Right lobe of liver (tissue), 6 donors: ENCODE measurements at regions not wholly inside any gene's neighbourhood (a gene's known extent, or its start where the extent isn't known, plus 50 kb on each side); places are given as distances from the start of the nearest gene placed in this dataset.

Source experiments
- ATAC-seq, 4 donors: fragments of 200-7000 bp; cut with Tn5 transposase; one replicate each; pipeline ENCODE4 v1.9.1; 2020; ENCODE audit warnings: mild to moderate bottlenecking in 4 of 4, moderate library complexity in 4 of 4
- DNase-seq, 3 donors: peaks; one replicate each; pipeline ENCODE4 v3.0.0-alpha.2; 2020
- H3K27ac ChIP-seq, 3 donors: fragments of 200-600 bp; one replicate each; pipeline ENCODE4 v1.8.0; 2022
- H3K27me3 ChIP-seq, 2 donors: fragments of 200-600 bp; one replicate each; pipeline ENCODE4 v1.8.0; 2022
- H3K36me3 ChIP-seq, 4 donors: fragments of 200-600 bp; sonication (generic) in 1 of 4; one replicate each; pipeline versions ENCODE4 v1.5.1 to v1.8.0; 2017 to 2022; ENCODE audit warnings: control low read depth in 1 of 4
- H3K4me1 ChIP-seq, 4 donors: fragments of 200-600 bp; sonication (generic) in 1 of 4; one replicate each; pipeline versions ENCODE4 v1.5.1 to v1.8.0; 2017 to 2022; ENCODE audit warnings: control low read depth in 1 of 4
- H3K4me3 ChIP-seq, 3 donors: fragments of 200-600 bp; one replicate each; pipeline ENCODE4 v1.8.0; 2022
- H3K9me3 ChIP-seq, 4 donors: fragments of 200-600 bp; sonication (generic) in 1 of 4; one replicate each; pipeline versions ENCODE4 v1.5.1 to v1.8.0; 2017 to 2022; ENCODE audit warnings: control low read depth in 1 of 4
- CTCF ChIP-seq, 4 donors: fragments of 200-600 bp in 3 of 4; fragments of 450-650 bp in 1 of 4; IDR thresholded peaks; one replicate each; pipeline versions ENCODE4 v1.5.1 to v1.8.0; 2016 to 2022; ENCODE audit warnings: antibody characterized with exemption in 4 of 4, mild to moderate bottlenecking in 2 of 4
- POLR2A ChIP-seq: fragments of 450-650 bp; IDR thresholded peaks from one replicate; pipeline ENCODE4 v1.6.1; 2017; ENCODE audit warnings: antibody characterized with exemption, mild to moderate bottlenecking
- WGBS: methylation state at CpG from one replicate; pipeline ENCODE4 v1.1.6; 2018; ENCODE audit warnings: low coverage, low lambda C conversion rate; ENCODE audit not compliant: insufficient coverage; ENCODE audit errors: missing lambda C conversion rate; 5-methylcytosine and 5-hydroxymethylcytosine counted together
- intact Hi-C, 2 donors: fragments of 100-400 bp; cut with DNase I; formaldehyde crosslinking; loops; one replicate each; pipeline versions ENCODE4 v1.11.2 to v1.14.1; 2022
- donor health status: DM: no; HTN: yes; CAD: no.
- donor health status: DM: no; HTN: no; CAD: no.
- donor health status: DM: no; HTN: no; CAD: no.
- donor health status: DM: no; HTN: yes; CAD: no.
- donor health status: DM: no; HTN: yes; CAD: no.

DNA sequence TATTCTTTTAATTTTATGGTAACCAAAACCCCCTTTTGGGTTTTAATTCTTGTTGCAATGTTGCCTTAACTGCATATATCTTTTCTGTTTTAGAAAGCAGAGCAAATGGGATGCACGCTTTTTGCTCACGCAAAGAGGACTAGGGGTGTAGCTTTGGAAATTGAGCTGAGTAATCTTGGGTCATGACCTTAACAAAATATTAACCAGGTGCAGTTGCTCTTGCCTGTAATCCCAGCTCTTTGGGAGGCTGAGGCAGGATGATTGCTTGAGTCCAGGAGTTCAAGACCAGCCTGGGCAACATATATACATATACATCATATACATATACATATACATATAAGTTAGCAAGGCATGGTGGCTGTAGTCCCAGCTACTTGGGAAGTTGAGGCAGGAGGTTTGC is 172.9 kb upstream of the BMPER start:
- Histone ChIP-seq H3K27ac (no peak overlapping the region), H3K36me3 (no peaks in the 10 kb centered on the region), H3K27me3 (no peaks in the 10 kb centered on the region), H3K4me3 (no peak overlapping the region), H3K4me1 (peaks cover 0 to 14% (median 0%) of the 10 kb centered on the region in 4 donors), H3K9me3 (no peaks in the 10 kb centered on the region)
- DNase-seq: no peak
- intact Hi-C loops: no loop called here
- no peak for TF ChIP-seq CTCF (IDR thresholded peaks at IDR 0.05)
- no peak for TF ChIP-seq POLR2A
- 23% methylated on average over 2 of the region's 2 CpGs for WGBS
- peak; percentile 42 to 72 (median 72) for ATAC-seq

- ATAC-seq (peak; percentile 40 to 71 (median 55)), DNase-seq (no peak)
- TF ChIP-seq POLR2A: no peak
- TF ChIP-seq CTCF (IDR thresholded peaks at IDR 0.05): no peak
- H3K27ac ChIP-seq: no peak overlapping the region
- intact Hi-C loops: no loop called here
- 78% methylated on average over 12 of the region's 16 CpGs for WGBS
- no peaks in the 10 kb centered on the region for H3K27me3 ChIP-seq
- H3K36me3 ChIP-seq: no peaks in the 10 kb centered on the region
- H3K4me3 ChIP-seq: no peak overlapping the region
- no peaks in the 10 kb centered on the region for H3K9me3 ChIP-seq
- H3K4me1 ChIP-seq: peaks cover 0 to 14% (median 0%) of the 10 kb centered on the region in 4 donors
Observed at GRCh38 chr7:33733870-33734650, 171.3 kb upstream of the BMPER start.

GRCh38 chr7:33735403-33735802 is 169.9 kb upstream of the BMPER start:
- no peaks in the 10 kb centered on the region for H3K27me3 ChIP-seq
- intact Hi-C loops: no loop called here
- no peak overlapping the region for H3K27ac ChIP-seq
- DNase-seq (no peak), ATAC-seq (no peak)
- H3K36me3 ChIP-seq: no peaks in the 10 kb centered on the region
- no peak for TF ChIP-seq POLR2A
- TF ChIP-seq CTCF (IDR thresholded peaks at IDR 0.05): no peak
- H3K9me3 ChIP-seq: no peaks in the 10 kb centered on the region
- peaks cover 0 to 14% (median 0%) of the 10 kb centered on the region in 4 donors for H3K4me1 ChIP-seq
- H3K4me3 ChIP-seq: no peak overlapping the region
- 92% methylated on average over 5 of the region's 5 CpGs for WGBS

DNA sequence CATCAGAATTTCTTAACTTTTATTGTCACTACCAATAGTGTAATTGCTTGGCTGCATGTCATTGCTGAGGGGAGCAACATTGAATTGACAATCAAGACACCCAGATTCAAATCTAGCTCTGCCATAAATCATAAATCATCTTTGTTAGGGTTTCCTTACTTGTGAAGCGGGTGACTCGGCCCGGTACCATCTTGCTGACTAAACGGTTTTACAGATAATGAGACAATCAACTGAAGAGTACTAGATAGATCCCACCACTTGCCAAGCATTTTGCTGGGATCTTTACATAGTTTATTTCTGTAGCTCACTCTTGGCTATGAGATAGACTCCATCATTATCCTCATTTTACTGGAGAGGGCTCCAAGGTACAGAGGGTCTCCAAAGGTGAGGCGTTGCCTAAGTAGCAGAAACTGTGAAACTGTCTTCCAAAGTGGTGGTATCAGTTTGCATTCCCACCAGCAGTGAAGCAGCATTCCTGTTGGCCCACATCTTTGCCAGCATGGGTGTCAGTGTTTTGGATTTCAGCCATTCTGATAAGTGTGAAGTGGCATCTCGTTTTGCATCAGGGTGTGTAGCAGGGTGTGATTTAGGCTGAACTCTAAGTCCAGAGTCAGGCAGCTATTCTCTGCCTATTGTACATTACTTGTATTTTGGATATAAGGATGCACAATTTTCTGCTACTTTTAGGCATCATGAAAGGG is 168.7 kb upstream of the BMPER start:
- ATAC-seq (no peak), DNase-seq (no peak)
- H3K27me3 ChIP-seq: no peaks in the 10 kb centered on the region
- H3K27ac ChIP-seq: no peak overlapping the region
- 72% methylated on average over 5 of the region's 6 CpGs for WGBS
- intact Hi-C loops: no loop called here
- no peak for TF ChIP-seq POLR2A
- TF ChIP-seq CTCF (IDR thresholded peaks at IDR 0.05): no peak
- H3K4me3 ChIP-seq: no peak overlapping the region
- no peaks in the 10 kb centered on the region for H3K9me3 ChIP-seq
- H3K36me3 ChIP-seq: no peaks in the 10 kb centered on the region
- H3K4me1 ChIP-seq: peaks cover 0 to 14% (median 0%) of the 10 kb centered on the region in 4 donors
